CD4-positive, alpha-beta T cell treated with Interleukin-15 for 4 hours (primary cell): ENCODE measurements at regions not wholly inside any gene's neighbourhood (a gene's known extent, or its start where the extent isn't known, plus 50 kb on each side); places are given as distances from the start of the nearest gene placed in this dataset.

Experiments used
- DNase-seq: peaks from one replicate; pipeline ENCODE4 v3.0.0-alpha.2; 2020; ENCODE audit warnings: low spot score

- DNase-seq: no peak
Observed at GRCh38 chr9:126152622-126153362, 173.8 kb upstream of the MVB12B start.

- DNase-seq: no peak
Observed at GRCh38 chr9:126153382-126153781, 173.2 kb upstream of the MVB12B start.

- no peak for DNase-seq
Observed at GRCh38 chr9:126154182-126154827, 172.3 kb upstream of the MVB12B start.

DNA sequence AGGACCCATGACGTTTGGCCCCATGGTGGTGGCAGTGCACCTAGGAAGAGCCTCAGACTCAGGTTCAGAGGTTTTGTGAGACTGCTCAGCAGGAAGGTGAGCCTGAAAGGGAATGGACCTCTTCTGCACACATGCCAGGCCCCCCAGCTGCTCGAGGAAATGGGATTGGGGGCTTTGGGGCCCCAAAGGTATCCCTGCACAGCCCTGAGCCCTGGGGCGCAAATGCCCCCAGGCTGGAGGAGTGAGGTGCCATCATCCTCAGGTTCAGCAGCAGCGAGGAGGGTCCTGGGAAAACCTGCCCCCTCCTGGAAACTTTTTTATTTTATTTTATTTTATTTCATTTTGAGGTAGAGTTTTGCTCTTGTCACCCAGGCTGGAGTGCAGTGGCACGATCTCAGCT lies 171.8 kb upstream of the MVB12B start:
- DNase-seq: no peak

DNA sequence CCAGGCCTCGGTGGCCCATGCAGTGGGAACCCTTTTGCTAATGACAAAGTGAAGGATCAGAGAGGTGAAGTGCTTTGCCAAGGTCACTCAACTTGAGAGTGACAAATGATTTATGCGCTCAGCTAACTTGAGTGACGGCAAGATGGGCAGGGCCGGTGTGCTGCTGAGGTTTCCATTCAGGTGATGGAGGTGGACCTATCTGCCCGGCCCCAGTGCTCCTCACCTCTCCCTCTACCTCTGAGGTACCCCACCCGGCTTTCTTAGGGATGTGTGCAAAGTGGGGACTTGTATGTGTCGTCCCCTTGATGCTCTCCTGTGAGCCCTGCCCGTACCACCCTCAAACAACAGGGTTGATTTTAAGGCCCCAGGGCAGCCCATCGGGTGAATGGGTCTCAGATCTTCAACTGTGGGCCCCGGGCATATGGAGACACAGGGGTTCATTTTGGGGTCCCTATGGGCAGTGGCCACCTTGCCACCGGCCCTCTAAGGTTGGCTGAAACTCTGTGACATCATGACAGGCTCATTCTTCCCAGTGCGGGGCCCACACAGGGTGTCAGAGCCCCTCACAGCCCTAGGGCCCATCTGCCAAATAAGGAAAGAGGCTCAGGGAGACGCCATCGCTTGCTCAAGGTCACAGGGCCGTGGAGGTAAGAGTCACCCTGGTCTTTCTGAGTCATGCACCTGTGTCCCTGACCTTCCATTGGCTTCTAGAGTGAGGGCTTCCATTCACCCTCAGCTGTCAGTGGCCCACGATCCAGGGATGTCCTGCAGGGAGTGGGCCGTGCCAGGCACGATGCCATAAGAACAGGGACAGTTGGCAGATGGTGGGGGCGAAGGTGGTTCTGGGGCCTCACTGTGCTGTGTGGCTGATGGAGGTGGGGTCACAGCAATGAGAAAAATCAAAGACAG lies 170.6 kb upstream of the MVB12B start:
- DNase-seq: no peak

- DNase-seq: no peak
Observed at GRCh38 chr9:126156898-126157297, 169.7 kb upstream of the MVB12B start.

- DNase-seq: no peak
Observed at GRCh38 chr9:126157423-126157822, 169.2 kb upstream of the MVB12B start.

- DNase-seq: no peak
Observed at GRCh38 chr9:126157826-126158587, 168.6 kb upstream of the MVB12B start.

- DNase-seq: no peak
Observed at GRCh38 chr9:126158588-126159429, 167.8 kb upstream of the MVB12B start.

DNA sequence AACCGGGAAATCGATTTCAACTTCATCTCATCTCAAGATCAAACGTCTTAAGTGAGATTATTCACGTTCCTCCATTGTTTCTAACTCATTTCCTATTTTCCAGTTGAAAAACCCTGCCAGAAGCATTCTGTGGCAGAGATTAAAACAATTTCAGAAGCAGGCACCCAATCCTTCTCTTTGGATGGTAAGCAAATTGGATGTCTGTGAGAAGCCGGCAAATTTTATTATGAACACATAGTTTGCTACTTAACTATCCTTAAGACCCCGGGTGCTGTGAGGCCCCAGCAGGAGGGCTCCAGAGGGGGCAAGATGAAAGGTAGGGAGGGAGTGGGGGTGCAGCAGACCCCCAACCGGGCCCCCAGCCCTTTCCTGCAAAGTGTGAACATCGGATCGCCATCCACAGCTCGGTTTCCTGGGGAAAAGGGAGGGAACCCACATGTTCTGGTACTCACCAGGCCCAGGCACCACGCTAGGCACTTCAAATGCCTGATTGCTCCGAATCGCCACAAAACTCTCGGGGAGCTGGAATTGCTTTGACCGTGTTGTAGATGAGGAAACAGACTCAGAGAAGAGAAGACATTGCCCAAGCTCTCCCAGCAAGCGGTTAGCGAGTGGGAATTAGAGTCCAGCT lies 167.1 kb upstream of the MVB12B start:
- no peak for DNase-seq

DNA sequence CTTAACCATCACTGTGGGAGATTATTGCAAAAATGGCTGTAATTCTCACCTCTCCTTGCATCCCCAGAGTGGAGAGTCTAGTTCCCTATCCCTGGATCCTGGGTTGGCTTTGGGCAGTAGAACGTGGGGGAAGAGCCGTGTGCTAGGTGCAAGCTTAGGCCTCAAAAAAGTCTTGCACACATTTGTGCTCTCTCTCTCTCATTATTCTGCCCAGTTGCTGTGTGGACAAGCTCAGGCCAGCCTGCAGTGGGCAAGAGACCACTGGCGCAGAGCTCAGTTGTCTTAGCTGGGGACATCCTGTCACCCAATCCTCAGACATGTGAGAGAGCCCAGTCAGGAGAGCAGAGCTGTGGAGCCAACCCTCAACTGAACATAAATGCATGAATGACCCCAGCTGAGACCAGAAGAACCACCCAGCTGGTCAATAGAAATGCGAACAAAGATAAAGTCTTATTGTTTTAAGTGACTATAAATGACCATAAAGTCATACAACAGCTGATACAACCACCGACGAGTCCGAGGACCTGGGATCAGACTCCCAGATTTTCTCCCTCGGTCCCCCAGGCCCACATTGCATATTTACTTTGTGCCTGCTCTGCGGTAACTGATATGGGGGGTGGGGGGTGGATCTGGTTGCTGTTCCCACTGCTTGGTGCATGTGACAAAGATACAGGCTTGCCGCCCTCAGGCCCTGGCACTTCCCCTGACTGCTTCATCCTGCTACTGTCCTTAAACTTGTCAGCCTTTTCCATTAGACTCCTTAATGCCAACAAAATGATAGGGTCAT lies 166.4 kb upstream of the MVB12B start:
- DNase-seq: no peak

GRCh38 chr9:126160854-126161329 lies 165.7 kb upstream of the MVB12B start:
- DNase-seq: no peak

GRCh38 chr9:126162611-126163381 lies 163.8 kb upstream of the MVB12B start:
- no peak for DNase-seq

DNA sequence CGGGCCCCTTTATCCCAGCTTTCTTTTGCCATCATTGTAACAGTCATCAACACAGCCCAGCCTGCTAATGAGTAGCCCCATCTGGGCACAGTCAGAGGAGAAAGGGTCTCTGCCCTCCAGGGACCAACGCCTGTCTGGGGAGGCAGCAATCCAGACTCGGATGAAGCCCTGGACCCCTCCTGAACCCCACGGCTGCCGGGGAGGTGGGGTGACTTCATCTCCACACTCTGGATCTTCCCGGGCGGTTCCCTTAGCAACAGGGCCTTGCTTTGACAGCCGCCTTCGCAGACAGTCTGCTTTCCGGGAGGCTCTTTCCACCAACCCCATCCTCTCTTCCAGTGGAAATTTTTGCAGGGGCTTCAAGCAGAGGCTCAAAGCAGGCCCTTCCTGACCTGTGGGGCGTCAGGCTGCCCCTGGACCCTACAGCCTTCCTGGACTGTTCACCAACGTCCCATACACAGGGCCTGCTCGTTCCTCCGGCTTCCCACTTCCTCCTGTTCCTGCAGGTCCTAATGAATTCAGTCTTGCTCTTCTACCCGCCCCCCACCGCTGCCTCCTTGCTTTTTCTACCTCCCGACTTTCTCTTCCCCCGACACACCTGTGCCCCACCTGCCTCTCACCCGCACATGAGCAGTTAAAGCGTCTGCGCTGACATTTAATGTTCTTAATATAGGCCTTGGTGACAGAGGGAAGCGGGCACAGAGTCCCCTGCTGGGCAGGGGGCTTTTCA lies 161.7 kb upstream of the MVB12B start:
- DNase-seq: no peak

GRCh38 chr9:126165755-126166154 lies 160.9 kb upstream of the MVB12B start:
- no peak for DNase-seq

DNA sequence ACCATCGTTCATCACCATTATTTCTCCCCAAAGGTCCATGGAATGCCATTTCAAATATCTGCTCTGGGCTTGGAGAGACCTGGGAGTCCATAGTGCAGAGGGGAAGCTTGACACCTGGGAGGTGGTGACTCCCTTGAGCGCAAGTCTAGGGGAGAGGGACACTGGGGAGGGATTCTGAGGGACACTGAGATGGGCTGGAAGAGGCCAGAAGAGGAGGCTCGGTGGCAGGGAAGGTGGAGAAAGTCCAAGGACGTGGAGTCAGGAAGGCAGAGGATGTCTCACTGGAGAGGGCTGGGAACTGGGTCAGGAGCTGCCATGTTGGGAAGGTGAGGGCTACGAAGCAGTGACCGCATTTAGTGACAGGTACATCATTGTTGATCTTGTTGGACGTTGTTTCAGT lies 160.3 kb upstream of the MVB12B start:
- no peak for DNase-seq

- DNase-seq: no peak
Observed at GRCh38 chr9:126166866-126167265, 159.8 kb upstream of the MVB12B start.

- no peak for DNase-seq
Observed at GRCh38 chr9:126169736-126170135, 156.9 kb upstream of the MVB12B start.
